SK-N-SH treated with all-trans-retinoic acid at 6 μM for 48 hours (cell line): ENCODE measurements at regions not wholly inside any gene's neighbourhood (a gene's known extent, or its start where the extent isn't known, plus 50 kb on each side); places are given as distances from the start of the nearest gene placed in this dataset.

ENCODE experiments used
- CSDC2 ChIP-seq: fragments of 250-450 bp; sonication (Bioruptor Pico); IDR thresholded peaks from 2 replicates; pipeline ENCODE4 v1.5.0; 2020; ENCODE audit warnings: mild to moderate bottlenecking, moderate library complexity
- ESRRG ChIP-seq: fragments of 250-450 bp; sonication (Bioruptor Pico); IDR thresholded peaks from 2 replicates; pipeline ENCODE4 v1.6.1; 2021; ENCODE audit warnings: mild to moderate bottlenecking
- GLIS3 ChIP-seq: fragments of 250-450 bp; sonication (Bioruptor Pico); IDR thresholded peaks from 2 replicates; pipeline ENCODE4 v1.5.0; 2020; ENCODE audit warnings: mild to moderate bottlenecking, moderate library complexity
- OSR1 ChIP-seq: fragments of 250-450 bp; sonication (Bioruptor Pico); IDR thresholded peaks from 2 replicates; pipeline ENCODE4 v1.8.0; 2022; ENCODE audit warnings: moderate library complexity, mild to moderate bottlenecking, inconsistent platforms
- PPARA ChIP-seq: fragments of 250-450 bp; sonication (Bioruptor Pico); IDR thresholded peaks from 2 replicates; pipeline ENCODE4 v1.5.0; 2020; ENCODE audit warnings: mild to moderate bottlenecking, borderline replicate concordance
- TF ChIP-seq, protein P1 (sequence below): fragments of 250-450 bp; sonication (Bioruptor Pico); IDR thresholded peaks from 2 replicates; pipeline ENCODE4 v1.5.1; 2021; ENCODE audit warnings: mild to moderate bottlenecking, moderate library complexity

- TF ChIP-seq GLIS3 (CRISPR knock-in tag) (no peak), CSDC2 (no peak), PPARA (CRISPR knock-in tag) (no peak), OSR1 (no peak), ESRRG (CRISPR knock-in tag) (no peak)
- TF ChIP-seq, protein P1, sequence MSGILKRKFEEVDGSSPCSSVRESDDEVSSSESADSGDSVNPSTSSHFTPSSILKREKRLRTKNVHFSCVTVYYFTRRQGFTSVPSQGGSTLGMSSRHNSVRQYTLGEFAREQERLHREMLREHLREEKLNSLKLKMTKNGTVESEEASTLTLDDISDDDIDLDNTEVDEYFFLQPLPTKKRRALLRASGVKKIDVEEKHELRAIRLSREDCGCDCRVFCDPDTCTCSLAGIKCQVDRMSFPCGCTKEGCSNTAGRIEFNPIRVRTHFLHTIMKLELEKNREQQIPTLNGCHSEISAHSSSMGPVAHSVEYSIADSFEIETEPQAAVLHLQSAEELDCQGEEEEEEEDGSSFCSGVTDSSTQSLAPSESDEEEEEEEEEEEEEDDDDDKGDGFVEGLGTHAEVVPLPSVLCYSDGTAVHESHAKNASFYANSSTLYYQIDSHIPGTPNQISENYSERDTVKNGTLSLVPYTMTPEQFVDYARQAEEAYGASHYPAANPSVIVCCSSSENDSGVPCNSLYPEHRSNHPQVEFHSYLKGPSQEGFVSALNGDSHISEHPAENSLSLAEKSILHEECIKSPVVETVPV (CRISPR knock-in tag), result no peak
These were observed 209.6 kb upstream of the E2F7 start for GRCh38 chr12:77274926-77275325.
